SHP77 treated with DMSO at 0.1 percent for 48 hours (cell line): ENCODE measurements at regions not wholly inside any gene's neighbourhood (a gene's known extent, or its start where the extent isn't known, plus 50 kb on each side); places are given as distances from the start of the nearest gene placed in this dataset.
"Not testable (repeated sequence)": the region's sequence is repeated elsewhere in the genome, so short reads cannot be mapped to it uniquely, and the experiment has no call there.

ENCODE experiments used
- DNase-seq: peaks from one replicate; lab custom pipeline; 2025; lab: John Stamatoyannopoulos, UW

DNA sequence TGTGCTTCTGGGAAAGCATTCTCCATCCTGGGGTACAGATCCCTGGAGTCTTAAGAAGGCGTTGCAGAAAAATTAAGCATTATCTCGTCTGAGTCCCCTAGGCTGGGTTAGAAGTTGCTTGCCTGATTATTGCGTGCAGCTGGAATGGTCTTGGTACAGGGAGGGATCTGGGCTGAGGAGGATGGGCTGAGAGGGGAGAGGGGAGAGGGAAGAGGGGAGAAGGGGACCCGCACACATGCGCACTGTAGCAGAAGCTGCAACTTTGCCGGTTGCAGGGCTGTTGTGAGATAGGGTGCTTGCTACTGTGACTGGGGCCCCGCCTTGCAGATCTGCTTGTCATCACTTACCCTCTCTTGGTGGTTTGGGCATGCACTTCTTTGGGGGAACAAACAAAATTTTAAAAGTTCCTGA lies 316.8 kb downstream of the DLEU7 start:
- no peak for DNase-seq

DNA sequence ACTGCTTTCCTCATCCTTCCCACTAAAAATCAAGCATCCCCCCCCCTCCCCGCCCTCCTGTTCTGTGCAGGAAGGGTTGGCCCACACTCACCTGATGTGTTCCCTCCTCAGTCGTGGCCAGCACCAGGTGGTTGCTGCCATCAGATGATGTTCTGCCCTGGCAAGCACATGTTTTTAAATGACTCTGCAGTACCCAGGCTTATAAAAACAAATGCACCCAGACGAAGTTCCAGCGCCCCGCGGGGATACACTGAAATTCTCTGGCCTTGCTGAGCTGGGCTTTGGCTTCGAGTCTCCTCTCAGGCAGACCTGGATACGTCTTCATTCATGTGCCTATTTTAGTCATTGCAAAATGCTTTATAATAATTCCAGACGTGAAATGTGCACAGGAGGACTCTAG lies 316.3 kb downstream of the DLEU7 start:
- DNase-seq = no peak

DNA sequence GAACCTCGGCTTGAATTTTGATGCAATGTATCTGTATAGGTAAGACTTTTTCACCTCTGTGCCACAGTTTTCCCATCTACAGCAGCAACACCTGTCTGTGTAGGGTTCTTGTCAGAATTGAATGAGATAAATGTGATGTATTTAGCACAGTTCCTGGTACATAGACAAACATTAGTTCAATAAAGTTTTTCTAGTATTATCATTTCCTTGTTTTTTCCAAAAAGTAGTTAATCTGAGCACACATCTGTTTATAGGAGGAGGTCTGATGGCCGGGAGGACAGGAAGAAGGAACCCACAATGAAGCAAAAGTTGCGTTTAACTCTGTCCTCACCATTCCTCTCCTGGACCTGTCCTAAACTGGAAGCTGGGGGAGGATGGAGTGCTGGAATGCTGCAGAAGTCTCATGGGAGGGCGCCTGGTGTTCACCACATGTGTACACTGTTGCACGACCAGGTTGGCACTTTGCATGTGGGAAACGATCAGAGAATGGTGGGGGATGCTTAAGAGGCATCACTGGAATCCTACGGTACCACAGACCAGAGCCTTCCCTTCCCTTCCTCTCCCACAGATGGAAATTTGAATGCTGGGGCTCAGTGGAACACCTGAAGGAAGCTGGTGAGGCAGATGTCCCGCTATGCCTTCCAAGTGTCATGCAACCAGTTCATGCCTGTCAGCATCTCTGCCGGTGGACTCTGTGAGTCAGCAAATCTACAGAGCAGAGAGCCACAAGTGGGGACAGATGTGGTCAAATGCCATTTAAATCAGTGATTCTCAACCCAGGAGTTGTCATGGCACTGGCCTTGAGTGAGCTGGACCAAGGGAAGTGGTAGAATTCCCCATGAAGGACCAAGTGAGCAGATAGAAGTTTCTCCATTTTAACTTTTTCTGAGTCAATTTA lies 315.6 kb downstream of the DLEU7 start:
- DNase-seq = no peak

DNA sequence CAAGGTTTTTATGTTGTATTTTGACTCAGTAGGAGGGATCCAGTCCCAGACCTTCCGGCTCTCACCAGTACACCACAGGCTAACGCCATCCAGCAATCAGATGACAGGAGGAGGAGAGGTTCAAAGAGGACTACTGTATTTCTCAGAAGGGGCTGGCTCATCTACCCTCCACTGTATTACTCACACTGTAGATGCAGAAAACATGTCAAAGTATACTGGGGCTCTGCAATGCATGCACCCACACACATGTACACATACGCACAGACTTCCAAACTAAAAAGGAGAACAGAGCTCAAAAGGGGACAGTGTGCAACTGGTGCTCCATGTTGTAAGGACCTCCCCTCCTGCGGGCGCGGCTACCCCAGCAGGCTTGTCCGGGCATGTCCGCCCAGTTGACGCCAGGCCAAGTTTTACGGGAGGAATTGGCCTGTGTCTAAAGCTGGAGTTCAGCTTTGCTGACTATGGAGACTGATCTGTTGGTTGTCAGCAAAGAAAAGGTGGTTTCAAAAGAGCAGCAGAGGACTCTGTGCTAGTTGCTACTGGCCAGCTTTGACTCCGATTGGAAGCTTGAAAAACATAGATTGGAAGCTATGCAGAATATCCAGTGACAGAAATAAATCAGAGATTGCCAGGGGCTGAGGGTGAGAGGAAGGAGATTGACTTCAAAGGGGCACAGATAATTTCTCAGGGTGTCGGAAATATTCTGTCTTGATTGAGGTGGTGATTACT lies 314.2 kb downstream of the DLEU7 start:
- DNase-seq = peak; percentile 78

DNA sequence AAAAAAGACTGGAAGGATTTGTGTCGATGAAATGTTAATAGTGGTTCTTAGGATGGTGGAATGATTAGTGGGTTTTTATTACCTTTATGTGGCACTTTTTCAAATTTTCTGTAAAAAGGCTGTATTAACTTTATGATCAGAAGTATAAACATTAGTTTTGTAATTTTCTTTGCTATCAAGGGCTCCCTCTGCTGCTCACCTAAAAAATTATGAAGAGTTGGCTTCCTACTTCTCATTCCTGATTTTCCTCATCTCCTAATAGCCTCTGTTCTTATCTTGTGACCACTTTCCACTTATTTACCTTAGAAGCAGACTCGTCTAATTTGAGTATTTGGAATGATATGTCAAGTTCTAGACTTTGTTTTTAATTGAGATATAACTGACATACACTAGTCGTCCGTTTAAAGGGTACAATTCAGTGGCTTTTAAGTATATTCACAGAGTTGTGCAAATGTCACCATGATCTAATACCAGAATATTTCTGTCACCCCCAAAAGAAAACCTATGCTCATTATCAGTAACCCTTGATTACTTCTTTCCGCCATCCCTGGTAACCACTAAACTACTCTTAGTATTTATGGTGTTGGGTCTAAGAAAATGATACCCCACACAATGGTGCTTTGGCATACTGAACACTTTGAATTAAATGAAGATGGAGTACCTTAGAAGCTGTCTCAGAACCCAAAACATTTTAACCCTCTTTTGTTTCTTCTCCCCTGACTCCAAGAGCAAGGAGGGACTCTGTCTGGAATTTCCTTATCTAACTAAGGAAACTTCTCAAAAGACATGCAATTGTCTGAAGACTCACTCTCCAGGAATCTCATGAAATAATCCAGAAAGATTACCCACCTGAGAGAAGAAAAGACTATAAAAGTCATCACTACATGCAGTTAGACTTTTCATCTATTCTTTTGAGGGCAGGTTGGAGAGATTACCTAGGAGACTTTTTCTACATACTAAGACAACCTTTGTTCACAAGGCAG lies 311.3 kb downstream of the DLEU7 start:
- no peak for DNase-seq

DNA sequence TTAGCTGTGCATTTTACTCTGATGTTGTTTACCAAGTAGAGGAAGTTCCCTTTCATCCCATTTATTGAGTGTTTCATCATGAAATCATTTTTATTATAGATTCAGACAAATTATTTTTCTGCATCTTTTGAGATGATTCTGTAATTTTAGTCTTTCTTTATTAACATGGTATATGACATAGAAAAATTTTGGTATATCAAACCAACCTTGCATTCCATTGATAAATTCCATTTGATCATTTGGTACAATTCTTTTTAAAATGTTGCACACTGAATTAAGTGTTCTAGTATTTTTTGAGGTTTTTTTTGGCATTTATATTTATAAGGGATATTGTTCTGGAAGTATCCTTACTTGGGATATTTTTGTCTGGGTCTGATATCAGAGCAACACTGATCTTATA lies 308.4 kb downstream of the DLEU7 start:
- DNase-seq = no peak

DNA sequence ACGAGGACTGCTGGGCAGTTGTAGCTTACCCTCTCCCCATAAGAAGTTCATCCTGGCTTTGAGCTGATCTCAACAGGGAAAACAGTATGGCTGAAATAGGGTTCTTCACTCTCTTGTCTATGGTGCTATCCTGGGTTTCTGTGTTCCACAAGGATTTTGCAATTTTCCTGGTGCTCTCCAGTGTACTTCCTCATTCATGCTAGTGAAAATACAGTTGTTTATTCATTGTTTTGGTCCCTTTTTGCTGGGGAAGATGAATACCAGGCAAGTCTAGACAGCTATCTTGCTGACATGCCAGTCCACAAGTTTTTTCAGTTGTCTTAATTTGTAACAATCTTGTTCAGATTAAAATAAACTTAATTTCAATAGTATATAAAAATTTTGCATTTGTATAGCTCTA lies 306.5 kb downstream of the DLEU7 start:
- no peak for DNase-seq

DNA sequence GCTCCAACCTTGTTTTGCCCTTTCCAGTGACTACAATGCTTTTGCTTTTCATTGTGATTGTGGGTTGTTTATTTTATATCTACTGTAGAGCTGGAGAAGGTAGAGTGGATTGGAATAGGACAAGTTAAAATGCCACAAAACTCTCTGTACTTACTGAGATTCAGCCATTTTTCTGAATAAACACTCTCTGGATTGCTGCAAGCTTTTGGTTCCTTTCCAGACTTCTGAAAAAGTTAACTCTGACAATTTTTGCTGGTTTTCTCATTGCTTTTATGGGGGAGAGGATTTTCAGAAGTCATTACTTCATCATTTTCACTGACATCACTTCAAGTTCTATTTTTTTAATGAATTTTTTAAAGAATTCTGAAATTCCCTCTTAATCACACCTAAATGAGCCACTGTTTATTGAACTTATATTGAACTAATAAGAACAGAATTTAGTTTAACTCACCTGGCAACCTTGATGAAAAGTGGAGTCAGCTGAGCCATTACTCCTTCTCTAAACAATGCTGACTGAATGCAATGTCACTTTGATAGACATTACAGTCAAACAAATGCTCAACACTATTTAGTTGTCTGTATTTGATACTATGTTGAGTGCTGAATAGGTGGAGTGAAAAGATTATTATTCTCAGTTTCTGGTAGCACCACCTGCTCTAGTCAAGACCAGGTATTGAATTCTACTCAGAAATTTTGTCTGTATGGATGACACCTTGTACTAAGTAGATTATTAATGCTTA lies 303.5 kb downstream of the DLEU7 start:
- no peak for DNase-seq

DNA sequence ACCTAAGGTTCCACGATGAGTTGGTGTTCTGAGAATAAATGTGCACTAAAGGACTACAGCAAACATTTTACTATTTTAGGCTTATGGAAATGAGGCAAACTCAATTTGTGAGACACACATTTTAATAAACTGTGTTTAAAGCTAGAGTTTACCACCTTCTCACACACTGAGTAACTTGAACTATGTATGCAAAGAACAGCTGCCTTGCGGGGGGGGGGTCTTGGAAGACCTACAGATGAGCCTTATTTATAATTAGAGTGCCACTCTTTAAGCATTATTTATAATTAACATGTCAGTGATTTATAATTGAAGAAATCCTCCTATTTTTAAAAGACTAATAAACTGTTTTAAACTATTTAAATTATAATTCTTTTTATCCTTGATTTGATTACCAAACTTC lies 300.4 kb downstream of the DLEU7 start:
- DNase-seq = no peak

DNA sequence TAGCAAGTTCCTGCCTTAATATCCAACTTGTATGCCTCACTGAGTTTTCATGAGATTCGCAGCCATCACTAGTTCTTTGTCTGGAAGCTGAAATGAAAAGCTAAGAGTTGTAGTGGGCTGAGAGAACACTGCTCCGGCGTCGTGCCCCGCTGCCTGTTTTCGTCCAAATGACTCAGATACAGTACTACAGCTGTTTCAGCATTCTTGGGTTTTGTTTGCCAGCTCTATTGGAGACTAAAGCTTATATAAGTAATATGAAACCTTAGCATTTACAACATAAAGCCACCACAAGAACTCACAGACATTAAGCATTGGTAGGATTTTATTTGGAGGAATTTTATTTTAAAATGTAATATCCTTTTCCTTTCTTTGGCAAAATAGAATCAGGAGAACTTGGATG lies 299.7 kb downstream of the DLEU7 start:
- no peak for DNase-seq

DNA sequence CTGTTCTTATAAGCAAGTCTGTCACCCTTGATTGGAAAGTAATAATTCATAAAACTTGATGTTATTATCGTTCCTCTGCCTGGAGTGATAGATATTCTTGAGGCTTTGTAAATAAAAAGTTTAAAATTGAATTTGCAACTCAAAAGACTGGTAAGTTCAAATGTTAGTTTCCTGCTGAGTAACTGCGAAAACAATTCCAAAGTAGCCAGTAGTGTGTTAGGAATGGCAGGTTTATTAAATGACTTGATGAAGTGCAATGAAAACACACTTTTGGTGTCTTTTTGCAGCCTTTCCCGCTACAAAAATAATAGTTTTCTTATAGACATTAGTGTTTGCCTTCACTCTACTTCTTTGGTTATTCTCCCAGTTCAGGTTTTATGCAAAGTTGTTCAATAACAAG lies 299.3 kb downstream of the DLEU7 start:
- no peak for DNase-seq

DNA sequence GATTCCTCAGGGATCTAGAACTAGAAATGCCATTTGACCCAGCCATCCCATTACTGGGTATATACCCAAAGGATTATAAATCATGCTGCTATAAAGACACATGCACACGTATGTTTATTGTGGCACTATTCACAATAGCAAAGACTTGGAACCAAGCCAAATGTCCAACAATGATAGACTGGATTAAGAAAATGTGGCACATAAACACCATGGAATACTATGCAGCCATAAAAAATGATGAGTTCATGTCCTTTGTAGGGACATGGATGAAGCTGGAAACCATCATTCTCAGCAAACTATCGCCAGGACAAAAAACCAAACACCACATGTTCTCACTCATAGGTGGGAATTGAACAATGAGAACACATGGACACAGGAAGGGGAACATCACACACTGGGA lies 296.3 kb downstream of the DLEU7 start:
- DNase-seq = not testable (repeated sequence)

DNA sequence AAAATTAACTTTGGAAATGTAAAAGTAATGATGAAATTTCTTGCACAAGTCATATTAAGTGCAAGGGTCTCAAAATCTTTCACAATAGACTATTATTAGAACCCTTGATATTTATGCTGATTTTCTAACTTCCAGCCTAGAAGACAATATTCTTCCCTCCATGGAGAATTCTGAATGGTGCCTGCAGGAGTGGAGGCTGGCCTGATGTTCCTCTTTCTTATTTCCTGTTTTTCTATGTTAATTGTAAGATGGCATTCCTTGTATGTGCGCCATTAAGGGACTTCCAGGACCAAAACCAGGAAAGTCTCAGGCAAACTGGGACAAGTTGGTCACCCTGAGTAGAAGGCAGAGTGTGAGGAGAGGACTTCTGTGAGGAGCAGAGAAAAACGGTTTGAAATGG lies 294.9 kb downstream of the DLEU7 start:
- DNase-seq = no peak

DNA sequence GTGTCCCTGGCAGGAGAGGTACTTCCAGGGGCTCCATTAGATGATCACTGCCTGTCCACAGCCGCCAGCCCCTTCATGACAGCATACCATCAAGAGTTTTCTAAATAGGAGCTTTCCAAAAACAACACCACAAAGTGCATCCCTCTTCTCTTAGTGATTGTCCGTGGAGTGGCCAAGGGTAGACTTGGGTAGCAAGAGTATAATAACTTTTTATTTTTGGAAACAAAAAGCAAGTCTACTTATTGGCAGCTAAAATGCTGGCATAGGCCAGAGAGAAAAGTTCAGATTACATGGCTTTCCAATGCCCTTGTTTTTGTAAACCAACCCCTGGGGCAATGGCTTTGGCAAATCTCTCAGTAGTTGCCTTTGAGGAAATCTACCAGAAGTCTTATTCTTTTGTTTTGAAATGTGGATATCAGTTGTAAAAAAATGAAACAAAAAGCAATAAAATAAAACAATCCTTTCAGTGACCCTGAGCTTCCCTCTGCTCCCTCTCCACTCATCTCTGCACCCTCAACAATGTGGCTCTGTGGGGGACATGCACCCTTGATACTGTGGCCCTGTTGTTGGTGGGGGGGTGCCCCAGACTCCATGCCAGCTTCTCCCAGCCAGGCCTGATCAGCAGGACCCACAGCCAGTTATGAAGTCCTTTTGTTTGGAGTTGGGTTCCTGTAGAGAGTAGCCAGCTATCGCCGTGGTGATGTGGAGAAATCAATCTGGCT lies 294.1 kb downstream of the DLEU7 start:
- no peak for DNase-seq

DNA sequence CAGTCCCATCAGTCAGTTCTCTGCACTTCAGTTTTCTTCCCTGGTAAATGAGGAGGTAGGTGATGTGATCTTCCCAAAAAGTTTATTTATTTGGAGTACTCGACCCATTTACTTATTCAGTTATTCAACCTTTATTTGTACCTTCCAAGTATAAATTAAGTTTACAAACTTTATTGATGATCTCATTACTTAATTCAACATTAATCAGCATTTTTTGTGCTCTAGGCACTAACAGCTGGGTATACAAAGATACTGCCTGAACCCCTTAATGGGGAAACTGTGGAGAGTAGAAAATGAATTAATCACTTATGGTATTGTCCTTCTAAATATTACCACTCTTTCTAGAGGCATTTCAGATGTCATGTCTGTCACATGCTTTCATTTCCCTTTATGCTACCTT lies 293.3 kb downstream of the DLEU7 start:
- no peak for DNase-seq

DNA sequence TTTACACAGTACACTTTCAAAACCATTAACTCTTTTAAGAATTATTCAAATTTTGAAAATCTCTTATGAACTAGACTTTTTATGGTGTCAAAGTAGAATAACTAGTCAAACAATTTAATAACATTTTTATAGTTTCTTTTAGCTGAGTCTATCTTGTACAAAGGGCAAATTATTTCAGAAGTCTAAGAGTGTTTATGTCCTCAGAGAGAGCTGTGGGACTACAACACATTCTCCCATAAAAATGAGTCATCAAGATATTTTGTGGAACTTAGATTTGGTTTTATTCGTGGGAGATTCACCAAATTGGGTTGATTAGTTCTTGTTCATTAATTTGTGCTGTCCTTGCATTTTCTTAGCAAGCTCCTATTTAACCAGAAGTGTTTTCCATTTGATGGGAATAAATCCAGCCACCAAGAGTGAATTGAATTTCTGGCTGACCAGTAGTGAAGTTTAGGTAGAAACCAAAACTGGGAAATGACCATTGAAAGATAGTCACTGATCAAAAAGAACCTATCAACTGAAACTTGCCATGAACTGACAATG lies 291.0 kb downstream of the DLEU7 start:
- no peak for DNase-seq

DNA sequence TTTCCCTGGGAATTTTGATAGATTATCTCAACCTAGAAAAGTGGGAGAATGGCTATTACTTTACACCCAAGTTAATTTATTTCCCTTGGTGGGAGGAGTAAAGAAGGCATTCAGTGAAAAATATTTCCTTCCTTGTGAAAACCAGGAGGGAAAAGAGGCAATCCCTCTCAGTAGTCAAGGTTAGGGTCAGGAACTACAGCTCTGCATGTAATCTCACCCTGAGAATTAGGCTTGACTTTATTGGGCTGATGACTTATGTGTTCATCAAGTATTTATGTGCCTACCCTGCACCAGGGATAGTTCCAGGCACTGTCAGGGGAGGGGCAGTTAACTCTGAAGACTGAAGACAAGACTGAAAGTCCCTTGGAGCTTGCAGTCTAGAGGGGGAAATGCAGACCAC lies 281.8 kb downstream of the DLEU7 start:
- DNase-seq = no peak

DNA sequence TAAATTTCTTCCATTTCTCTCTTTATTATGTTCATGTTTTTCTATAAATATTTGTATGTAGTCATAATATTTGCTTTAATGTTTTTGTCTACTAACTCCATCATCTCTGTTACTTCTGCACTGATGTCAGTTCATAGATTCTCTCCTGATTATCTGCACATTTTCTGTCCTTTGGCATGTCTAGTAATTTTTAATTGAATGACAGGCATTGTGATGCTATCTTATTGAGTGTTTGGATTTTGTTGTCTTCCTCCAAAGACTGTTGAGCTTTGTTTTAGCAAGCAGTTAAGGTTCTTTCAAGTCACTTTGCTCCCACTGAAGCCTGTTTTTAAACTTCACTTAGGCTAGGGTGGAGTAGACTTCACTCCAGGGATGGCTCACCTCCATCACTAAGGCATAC lies 276.8 kb downstream of the DLEU7 start:
- DNase-seq = no peak

DNA sequence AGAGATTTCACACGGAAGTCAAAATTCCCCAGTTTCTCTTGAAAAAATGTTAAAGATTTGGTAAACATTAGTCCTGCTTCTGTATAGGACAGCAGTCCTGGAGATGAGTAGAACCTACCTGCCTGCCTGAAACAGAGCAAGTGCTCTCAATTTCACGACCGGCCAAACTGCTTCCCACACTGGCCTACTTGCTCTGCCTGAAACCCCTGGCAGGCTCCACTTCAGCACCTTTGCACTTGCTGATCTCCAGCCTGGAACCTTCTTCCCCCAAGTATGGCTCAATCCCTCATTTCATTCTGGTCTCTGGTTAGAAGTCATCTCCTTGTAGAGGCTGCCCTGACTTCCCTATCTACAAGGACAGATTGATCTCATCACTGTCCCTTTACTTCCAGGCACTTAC lies 271.4 kb downstream of the DLEU7 start:
- no peak for DNase-seq

DNA sequence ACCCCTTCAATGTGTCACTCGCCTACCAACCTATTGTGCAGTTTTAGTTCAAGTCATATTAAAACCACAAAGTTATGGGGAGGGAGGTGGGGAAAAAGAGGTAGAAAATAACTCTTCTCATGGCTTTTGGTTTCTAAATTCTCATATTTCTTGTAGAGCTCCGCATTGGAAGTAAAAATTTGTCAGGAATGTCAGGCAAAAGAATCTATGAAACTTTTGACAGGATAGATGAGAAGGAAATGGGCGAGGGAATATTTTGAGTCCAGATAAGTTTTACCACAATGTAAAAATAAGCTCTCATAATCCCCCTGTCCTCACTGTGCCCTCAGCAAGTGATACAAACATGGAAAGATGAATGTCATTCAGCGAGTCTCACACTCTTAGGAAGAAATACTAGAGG lies 270.4 kb downstream of the DLEU7 start:
- no peak for DNase-seq

DNA sequence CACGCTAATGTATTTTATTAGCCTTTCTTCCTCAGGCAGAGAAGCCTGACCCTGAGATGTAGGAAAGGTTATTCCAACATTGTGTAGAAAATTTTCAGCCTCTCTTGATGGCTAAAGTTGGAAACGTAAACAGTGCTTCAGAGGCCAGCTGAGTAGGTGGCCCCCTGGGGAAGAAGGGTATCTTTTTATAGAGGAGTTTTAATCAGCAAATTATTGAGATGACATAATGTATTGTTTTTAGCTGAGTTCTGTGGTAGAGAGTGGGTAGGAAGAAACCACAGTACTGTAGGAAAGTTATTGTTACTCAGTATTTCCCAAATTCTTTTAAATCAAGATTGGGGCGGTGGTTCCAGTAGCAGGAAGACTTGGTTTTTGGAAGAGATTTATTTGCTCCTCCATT lies 268.8 kb downstream of the DLEU7 start:
- no peak for DNase-seq
